GM12872 (cell line): ENCODE measurements at regions not wholly inside any gene's neighbourhood (a gene's known extent, or its start where the extent isn't known, plus 50 kb on each side); places are given as distances from the start of the nearest gene placed in this dataset.

Experiments
- TF ChIP-seq, protein P1 (sequence below): IDR thresholded peaks from 3 replicates; pipeline ENCODE4 v1.5.1; 2011; ENCODE audit warnings: low read depth, mild to moderate bottlenecking, low read length, moderate library complexity; ENCODE audit not compliant: insufficient read depth

DNA sequence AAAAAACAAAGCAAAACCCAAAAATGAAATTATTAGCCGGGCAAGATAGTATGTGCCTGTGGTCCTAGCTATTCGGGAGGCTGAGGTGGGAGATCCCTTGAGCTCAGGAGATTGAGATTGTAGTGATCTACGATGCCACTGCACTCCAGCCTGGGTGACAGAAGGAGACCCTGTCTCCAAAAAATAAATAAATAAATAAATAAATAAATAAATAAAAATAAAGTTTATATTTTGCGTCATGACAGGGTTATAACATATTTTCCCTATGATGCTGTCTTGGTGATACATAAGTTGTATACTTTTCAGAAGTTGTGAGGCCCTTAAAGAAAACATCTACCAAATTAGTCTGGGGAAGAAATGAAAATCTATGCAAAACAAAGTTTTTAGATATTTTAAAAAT lies 94.5 kb upstream of the MKLN1 start:
- TF ChIP-seq, protein P1, sequence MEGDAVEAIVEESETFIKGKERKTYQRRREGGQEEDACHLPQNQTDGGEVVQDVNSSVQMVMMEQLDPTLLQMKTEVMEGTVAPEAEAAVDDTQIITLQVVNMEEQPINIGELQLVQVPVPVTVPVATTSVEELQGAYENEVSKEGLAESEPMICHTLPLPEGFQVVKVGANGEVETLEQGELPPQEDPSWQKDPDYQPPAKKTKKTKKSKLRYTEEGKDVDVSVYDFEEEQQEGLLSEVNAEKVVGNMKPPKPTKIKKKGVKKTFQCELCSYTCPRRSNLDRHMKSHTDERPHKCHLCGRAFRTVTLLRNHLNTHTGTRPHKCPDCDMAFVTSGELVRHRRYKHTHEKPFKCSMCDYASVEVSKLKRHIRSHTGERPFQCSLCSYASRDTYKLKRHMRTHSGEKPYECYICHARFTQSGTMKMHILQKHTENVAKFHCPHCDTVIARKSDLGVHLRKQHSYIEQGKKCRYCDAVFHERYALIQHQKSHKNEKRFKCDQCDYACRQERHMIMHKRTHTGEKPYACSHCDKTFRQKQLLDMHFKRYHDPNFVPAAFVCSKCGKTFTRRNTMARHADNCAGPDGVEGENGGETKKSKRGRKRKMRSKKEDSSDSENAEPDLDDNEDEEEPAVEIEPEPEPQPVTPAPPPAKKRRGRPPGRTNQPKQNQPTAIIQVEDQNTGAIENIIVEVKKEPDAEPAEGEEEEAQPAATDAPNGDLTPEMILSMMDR = no peak

DNA sequence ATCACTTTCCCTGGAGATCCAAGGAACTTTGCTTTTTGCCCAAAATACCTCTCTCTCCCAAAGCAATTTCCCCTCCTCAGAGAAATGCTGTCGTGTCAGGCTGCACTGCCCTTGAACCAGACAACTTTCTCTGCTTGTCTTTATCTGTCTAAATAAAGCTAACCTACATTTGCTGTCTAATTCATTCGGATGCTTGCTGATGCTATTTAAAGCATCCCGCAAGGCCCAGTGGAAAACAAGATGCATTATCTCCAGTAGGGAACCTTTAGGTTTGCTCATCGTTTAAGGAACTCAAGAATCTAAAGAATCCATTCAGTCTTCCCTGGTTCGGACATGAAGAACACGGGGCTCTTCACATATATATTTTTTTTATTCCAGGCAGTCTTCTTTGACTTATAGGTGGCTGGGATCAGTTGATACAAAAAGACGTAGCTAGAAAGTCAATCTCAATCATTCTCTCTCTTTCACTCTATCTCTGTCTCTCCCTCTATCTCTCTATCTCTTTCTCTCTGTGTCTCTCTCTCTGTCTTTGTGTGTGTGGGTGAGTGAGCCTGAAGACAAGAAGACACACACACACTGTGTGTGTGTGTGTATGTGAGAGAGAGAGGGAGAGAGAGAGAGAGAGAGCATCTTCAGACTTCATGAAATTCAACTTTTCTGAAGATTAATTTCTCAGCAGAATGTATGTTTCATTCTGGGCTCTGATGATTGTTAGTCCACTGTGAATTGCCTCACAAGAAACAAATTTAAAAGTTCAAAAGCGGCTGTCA lies 92.8 kb upstream of the MKLN1 start:
- TF ChIP-seq, protein P1 = no peak

DNA sequence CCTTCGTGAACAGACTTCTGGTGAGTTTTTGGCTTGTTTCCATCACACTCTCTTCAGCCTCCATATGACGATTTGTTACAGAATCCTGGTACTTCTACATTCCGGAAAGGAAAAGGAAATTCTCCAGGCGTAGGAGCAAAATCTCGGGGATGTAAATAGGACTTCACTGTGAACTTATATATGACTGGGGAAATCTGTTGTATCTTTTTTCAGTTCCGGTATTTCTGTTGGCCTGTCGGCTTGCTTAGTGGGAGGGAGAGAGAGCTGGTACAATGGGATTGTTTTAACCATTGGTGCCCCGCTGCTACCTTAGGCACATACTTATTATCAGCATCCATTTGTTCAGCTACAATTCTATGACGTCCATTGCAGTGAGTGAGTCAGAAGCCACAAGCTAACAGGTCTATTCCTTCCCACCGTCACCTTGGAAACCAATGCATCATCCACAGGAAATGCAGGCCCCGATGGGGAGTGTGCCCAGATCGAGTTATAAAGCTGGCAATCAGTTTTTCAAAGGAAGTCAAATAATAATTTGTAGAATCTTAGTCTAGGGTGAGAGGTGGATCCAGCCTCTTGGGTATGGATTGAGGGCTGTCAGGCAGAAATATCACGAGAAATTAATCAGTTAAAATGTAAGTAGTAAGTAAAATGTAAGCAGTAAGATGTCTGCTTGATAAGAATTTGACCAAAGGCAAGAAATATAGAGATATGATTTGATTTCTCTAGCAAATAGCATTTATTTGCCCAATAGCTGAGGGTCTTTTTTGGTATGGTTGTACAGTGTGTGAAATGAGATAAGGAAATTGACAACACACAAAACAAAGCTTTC lies 92.0 kb upstream of the MKLN1 start:
- TF ChIP-seq, protein P1 = no peak

DNA sequence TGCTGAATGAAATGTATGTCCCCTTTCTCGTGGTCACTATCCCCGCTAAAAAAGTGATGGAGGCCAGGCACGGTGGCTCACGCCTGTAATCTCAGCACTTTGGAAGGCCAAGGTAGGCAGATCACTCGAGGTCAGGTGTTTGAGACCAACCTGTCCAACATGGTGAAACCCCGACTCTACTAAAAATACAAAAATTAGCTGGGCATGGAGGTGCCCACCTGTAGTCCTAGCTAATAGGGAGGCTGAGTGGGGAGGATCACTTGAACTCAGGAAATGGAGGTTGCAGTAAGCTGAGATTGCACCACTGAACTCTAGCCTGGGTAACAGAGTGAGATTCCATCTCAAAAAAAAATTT lies 91.4 kb upstream of the MKLN1 start:
- TF ChIP-seq, protein P1 = no peak

DNA sequence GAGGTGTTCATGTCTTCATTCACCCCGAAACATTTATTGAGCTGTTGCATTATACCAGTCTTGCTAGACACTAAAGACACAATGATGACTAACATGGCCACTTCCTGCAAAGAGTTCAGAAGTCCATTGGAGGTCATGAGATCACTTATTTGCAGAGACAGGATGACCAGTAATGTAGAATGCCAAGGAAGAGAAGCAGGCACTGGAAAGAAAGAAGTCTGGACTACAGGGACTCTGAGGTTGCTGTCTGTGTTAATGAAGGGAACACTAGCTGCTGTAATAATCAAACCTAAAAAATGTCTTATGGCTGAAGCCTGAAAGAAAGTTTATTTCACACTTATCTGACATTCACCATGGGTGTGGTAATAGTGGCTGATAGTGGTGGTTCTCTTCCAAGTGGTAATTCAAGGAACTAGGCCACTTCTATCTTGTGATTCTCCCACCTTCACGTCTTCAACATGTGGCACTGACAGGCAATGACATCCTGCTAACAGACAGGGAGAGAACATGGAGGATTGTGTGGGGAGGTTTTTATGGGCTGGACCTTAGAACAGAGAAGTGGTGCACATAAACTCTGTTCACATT lies 89.2 kb upstream of the MKLN1 start:
- TF ChIP-seq, protein P1 = no peak

DNA sequence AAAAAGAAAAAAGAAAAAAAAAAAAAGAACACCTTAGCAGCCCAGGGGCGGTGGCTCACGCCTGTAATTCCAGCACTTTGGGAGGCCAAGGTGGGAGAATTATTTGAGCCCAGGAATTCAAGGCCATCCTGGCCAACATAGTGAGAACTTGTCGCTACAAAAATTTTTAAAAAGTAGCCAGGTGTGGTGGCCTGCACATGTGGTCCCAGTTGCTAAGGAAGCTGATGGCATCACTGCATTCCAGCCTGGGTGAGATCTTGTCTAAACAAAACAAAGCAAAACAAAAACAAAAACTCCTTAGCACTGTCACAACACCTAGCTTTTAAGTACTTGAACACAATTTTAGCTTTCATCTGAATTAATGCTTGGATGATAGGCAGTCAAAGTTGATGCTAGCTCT lies 86.3 kb upstream of the MKLN1 start:
- TF ChIP-seq, protein P1 = no peak

DNA sequence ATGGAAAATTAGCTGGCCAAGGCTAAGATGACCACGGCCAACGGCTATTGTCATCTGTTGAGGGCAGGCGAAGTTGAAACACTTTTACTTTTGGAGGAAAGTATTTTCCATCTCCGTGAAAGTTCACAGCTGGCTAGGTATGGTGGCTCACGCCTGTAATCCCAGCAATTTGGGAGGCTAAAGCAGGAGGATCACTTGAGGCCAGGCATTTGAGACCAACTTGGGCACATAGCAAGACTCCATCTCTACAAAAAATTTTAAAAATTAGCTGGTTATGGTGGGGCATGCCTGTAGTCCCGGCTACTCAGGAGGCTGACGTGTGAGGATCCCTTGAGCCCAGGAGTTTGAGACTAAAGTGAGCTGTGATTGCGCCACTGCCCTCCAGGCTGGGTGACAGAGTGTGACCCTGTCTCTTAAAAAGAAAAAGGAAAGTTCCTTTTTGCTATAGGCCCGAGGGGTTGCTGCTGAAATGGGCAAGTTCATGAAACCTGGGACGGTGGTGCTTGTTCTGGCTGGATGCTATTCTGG lies 85.5 kb upstream of the MKLN1 start:
- TF ChIP-seq, protein P1 = no peak
